HG03159 (cell line): ENCODE measurements at regions not wholly inside any gene's neighbourhood (a gene's known extent, or its start where the extent isn't known, plus 50 kb on each side); places are given as distances from the start of the nearest gene placed in this dataset.

Experiments
- ATAC-seq: cut with Tn5 transposase; IDR thresholded peaks from one replicate; pipeline ENCODE4 v1.9.1; 2021; ENCODE audit warnings: mild to moderate bottlenecking, moderate library complexity; ENCODE audit not compliant: unreplicated experiment

DNA sequence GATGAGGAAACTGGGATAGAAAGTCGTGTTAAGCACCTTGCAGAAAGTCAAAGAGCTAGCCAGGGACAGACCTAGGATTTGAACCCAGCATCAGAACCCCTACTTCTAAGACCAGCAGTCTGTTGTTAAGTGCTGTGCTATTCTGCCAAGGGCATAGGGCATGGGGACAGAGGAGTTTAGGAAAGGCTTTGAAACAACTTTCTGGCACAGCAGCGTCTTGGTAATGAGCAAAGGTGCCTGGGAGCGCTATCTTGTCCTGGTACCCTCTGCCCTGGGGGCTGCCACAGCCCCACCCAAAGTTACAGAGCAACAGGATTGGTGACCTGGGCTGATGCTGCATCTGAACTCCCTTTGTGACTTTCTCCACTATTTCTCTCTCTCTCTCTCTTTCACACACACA is 1108.1 kb downstream of the BCL11B start:
- no peak for ATAC-seq

DNA sequence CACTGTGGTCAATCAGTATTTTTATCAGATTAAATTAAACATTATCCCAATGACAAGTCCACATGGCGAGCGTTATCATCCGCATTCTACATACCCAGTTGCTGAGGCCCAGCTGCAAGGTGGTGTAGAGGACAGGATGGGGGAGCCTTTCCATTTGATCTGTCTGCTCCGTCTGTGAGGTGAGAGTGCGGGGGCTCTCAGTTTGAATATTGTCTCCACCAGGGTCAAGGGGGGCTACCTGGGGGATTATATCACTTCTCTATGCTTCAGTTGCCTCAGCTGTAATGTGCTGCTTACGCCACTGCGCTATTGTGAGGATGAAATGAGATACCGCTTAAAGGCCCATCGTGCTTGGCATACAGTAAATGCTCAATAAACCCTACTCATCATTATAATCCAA is 1106.0 kb downstream of the BCL11B start:
- no peak for ATAC-seq

DNA sequence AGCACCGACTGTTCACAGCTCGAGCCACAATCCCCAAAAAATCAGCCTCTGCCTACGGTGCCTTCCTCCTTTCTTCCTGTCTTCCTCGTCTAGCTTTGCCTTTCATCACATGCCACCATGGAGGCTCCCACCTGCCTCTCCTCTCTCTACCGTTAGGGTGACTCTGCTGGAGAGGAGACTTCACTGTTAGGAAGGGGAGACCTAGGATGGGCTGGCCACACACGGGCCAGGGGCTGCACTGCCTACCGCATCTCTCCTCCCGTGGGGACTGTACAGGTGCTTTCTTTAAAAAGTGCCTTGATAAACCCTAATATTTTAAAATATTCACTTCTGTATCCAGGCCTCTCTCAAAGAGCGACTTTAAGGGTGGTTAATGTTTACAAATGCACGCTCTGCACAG is 1104.7 kb downstream of the BCL11B start:
- ATAC-seq: no peak

DNA sequence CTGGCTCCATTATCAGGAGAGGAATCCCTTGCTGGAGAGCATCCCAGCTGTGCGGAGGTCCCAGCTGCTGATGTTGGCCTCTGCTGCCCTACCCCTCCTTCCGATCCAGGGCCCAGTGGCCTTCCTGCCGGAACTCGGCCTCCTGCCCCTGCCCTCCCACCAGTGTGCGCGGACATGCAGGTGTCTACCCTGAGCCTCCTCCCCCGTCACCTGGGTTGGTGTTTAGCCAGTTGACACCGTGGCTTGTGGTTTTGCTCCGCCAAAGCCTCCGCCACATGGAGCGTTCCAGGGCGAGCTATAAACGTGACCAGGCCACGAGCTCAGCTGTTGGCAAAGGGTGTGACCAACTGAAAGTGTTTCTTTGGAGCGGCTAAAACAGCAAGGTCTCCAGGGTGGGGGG is 1104.3 kb downstream of the BCL11B start:
- ATAC-seq: no peak

DNA sequence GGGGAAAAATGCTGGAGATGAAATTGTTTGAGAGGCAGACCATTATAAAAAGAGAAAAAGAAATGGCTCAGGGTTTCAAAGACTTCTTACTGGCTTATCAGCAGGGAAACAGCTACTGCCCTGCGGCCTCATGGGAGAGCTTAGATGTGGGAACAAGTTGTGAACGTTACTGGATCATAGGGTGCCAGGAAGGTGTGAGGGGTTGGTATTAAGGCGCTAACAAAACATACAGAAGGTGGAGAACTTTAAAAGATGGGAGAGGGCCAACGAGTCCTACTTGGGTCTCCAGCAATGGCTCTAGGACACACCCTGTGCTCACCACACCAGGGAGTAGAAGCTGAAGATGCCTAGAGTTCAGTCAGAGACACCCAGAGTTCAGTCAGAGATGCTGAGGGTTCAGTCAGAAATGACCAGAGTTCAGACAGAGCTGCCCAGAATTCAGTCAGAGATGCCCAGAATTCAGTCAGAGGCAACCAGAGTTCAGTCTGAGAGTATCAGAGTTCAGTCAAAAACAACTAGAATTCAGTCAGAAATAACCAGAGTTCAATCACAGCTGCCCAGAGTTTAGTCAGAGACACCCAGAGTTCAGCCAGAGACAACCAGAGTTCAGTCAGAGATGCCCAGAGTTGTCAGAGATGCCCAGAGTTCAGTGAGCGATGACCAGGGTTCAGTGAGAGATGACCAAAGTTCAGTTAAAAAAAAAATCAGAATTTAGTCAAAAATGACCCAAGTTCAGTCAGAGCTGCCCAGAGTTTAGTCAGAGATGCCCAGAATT is 1103.6 kb downstream of the BCL11B start:
- ATAC-seq: no peak

DNA sequence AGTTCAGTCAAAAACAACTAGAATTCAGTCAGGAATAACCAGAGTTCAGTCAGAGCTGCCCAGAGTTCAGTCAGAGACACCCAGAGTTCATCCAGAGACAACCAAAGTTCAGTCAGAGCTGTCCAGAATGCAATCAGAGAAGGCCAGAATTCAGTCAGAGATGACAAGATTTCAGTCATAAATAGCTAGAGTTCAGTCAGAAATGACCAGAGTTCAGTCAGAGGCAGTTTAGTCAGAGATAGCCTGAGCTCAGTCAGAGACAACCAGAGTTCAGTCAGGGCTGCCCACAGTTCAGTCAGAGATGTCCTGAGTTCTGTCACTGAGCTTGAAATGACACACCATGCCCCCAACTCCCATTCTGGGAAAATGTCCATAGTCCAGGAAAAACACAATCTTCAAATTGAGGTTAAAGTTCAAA is 1102.8 kb downstream of the BCL11B start:
- ATAC-seq: no peak

DNA sequence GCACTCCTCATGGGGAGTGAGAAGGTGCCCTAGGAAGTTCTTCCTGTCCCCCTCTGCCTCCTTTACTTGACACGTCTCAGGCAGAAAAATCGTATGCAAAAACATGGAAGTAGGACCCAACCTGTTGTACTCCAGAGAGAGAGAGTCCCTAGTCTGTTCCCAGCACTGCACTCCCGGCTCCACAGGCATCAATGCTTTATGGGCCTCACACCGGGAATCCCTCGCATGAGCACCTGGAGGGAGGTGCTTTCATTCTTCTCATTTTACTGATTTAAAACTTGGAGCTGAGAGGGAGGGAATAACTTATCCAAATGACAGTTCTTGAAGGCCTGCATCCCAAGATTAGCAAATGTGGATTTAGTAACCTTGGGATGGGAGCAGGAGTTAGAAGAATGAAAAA is 1101.4 kb downstream of the BCL11B start:
- no peak for ATAC-seq

DNA sequence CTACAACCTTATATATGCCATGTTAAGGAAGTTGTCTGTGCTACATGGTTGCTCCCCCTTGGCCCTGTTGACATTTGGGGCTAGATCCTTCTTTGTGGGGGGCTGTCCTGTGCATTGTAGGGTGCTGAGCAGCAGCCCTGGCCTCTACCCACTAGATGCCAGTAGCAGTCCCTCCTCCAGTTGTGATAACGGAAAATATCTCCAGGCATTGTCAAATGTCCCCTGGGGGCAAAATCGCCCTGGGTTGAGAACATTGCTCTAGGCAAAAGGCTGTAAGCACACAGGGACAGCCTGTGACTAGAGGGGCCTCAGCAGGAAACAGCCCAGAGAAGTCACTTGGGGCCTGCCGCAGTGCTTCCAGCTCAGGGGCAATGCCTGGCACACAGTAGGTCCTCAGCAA is 1100.3 kb downstream of the BCL11B start:
- no peak for ATAC-seq

DNA sequence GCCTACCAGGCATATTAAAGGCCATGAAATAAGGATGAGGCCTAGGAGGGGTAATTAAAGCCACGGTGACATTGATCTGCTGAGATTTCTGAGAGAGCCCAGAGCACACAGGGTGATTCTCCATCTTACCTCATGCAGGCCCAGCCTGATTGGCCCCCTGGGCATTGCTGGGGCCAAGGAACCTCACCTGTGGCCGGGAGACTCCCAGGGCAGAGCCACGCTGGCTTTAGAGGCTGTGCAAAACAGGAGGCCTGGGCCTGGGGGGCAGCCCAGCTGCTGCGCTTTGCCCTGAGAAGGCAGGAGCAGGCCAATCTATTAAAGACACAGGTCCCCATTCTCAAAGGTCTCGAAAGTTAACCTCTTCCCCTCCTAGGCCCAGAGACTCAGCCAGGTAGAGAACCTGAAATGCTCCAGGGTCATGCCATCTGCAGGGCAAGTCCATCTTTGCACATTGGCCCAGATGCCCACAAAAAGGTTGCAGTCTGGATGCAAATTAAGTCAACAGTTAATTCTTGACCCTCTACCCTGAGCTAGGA is 1099.7 kb downstream of the BCL11B start:
- ATAC-seq: no peak

DNA sequence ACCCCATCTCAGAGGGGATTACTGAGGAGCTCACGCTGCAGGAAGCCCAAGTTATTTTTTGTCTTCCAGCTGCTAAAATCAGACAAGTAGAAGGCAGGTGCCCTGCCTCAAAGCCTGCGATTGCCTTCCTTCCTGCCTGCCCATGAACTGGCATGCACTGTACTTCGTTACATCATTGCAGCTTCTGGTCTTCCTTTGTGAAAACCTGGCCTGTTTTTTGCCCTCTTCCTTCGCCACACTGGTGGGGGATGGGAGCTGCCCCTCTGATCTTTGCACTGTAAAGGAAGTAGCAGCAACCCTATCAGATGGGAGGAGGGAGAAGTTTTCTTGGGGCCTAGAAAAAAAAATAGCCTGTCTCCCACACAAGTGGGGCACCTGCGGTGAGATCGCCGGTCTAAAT is 1098.7 kb downstream of the BCL11B start:
- no peak for ATAC-seq

DNA sequence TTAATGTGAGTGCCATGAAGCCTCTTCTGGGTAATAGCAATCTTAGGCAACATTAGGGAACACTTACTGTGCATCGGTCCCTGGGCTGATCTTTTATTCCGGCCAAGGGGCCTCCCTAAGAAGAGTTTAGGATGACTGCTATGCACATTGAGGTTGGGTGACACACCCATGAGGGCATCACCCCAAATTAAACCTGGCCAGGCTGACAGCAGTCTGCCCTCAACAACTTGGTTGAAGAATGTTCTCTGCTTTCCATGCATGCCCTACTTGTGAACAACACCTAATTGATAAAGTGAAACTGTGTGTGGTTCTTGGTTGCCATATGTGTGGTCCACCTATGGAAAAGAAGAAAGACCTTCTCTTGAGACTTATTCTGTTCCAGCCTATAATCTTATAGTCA is 1098.0 kb downstream of the BCL11B start:
- no peak for ATAC-seq

DNA sequence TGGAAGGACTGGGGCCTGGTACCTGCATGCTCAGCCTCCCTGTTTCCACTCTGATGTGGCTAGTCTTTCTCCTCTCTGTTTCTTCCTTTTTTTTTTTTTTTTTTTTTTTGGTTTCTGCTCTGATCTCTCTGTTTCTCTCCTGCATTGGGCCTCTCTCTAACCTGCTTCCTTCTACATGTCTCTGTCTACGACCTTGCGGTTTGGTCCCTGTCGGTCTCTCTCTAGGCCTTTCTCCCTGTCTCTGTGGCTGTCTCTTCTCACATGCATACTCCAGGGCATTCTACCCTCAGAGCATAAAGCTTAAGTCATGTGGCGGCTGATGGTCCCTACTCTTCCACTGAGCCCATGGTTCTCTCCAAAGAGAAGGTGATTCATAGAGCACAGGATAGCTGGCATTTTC is 1096.6 kb downstream of the BCL11B start:
- no peak for ATAC-seq

DNA sequence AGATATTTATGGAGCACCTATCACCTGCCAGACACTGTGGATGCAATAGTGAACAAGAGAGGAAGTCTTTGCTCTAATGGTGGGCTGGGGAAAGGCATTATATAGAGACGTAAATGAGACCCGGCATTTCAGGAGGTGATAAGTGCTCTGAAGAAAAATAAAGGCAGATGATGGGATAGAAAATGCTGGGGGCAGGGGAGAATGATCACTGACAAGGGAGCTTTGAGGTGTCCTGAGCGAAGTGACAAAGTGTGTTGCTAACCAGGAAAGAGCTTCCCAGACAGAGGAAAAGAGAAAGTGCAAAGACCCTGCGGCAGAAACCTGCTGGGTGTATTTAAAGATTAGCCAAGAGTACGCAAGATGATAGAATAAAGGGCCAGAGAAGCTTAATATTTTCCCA is 1096.1 kb downstream of the BCL11B start:
- ATAC-seq: no peak

DNA sequence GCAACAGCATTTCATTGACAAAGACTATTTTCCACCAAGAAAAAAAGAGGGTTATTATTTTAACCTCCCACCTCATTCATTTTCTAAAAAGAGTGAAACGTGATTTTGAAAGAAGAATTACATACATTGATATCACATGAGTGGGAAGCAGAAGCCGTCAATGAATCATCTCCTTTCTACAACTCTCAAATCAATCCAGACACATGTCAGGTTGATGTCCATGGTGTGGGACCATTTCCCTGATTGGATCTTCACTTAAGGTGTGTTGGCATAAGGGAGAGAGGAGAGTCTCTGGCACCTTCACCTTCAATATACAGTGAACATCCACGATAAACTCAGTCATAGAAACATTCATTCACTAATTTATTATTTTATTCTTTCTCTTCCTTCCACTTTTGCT is 1095.1 kb downstream of the BCL11B start:
- no peak for ATAC-seq

DNA sequence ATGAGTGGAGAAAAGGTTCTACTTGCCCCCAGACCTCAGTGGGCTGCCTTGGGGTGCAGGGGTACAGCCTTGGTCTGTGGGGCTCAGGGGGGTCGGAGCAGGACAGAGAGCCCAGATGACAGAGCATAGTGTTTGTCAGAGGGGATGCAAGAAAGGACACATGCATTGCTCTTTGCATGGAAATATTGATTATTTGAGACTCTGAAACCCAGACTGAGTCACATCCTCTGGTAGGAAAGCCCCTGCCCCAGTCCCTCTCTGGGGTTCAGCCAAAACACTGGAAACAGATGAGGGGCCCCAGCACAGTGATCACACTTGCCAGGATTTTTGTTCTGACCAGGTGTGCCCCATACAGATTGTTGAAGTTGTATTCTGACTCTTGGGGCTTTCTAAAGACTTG is 1094.4 kb downstream of the BCL11B start:
- ATAC-seq: no peak

DNA sequence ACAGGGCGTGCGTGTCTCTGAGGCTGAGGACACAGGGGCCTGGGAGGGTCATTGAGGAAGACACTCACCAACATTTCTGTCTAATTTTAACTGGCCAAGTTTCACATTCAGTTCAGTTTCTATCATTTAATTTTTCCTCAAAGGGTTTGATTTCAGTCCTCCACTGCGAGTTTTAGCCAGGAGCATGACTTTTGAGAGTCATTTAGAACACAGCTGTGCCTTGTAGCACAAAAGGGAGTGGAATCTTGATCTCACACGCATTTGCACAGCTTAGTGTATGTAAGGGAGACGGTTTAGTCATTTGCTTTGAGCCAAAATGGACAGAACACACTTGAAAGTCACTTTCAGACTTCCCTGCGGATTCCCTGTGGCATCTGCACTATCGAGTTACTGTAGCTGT is 1090.8 kb downstream of the BCL11B start:
- no peak for ATAC-seq

DNA sequence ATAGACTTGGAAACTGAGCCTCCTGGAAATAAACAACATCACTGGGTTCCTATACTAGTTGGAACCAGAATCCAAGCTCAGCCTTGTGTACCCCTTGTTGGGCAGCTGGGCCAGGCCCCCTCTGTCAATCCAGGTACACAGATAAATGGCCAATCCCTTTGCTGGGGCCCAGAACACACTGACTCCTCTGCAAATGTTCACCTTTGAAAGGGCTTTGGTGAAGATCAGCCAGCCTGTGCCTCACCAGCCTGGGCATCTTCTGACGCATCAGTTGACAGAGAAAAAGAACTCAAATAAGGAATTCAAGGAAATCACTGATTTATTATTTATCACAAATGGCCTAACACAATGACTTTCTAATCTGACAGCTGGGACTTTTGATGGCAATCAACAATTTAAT is 1090.2 kb downstream of the BCL11B start:
- ATAC-seq: no peak

DNA sequence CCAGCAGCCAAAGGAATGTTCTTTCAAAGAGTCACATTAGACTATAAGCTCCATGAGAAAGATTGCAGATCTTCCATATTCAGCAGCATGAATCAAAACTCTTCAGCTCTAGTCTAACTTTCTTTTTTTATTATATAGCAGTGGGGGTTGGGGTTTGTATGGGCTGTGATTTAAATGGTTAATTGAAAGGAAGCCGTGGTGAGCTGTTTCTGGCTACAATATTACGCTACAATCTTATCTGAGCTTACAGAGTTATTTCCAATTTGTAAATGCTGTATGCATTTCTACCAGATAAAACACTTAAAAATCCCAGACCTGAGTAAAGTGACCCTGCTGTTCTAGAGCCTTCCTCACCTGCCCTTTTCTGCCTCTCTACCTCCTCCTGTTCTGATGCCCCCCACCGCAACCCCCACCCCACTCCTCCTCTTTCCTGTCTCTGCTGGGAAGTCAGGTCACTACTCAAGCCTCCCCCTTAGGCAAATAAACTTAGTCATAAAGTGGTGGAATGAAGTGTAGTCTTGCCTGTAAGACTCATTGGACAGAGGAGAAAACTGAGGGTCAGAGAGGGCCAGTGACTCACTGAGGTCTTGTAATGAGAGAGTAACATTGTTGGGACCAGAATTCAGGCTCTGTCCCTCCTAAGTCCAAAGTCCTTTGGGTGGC is 1089.5 kb downstream of the BCL11B start:
- no peak for ATAC-seq

DNA sequence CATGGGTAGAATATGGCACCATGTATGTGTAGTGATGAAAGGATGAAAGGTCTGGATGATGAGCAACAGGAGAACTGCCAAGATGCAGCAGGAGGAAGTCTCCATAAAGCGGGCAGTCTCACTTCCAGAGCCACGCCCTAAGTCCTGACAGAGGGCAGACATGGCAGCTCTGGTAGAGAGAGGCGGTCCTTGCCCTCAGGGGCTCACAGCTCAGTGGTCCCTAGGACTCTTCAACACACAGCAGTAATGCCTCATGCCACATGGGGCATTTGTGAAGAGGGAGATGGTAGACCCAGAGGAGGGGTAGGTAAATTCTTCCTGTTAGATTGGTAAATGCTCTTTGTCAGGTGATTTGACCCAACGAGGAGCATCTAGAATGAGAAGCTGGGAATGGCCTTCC is 1088.4 kb downstream of the BCL11B start:
- no peak for ATAC-seq

DNA sequence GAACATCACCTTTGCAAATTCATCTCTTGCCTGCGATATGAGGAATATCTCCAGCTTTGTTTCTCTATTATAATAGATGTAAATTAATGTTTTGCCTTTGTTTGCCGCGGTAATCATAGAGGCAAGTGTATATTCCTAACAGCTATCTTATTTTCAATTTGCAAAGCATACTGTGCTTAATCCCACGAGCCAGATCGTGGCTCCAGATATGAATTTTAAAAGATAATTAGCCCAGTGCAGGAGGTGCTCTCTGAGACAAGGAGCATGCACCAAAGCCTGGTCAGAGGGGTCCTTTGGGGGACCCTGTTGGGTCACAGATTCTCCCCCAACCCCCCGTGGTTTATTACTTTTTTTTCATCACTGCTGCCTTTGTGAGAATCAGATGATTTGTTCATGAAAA is 1087.5 kb downstream of the BCL11B start:
- ATAC-seq: no peak

DNA sequence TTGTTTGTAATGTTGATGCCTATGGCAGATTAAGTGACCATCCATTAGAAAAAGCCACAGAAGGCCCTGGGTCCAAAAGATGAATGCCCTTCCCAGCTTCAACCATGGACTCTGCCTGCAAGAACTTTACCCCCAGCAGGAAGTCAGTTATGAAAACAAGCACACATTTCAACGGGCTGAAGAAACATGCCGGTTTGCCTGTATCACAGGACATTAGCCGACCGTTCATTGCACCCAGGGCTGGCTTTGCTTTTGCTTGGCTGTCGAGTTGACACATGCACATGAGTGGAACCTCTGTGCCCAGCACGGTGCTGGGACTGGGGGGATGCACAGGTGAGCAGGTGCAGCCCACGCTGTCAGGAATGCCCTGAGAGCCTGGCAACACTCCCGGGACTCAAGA is 1087.0 kb downstream of the BCL11B start:
- ATAC-seq: no peak

DNA sequence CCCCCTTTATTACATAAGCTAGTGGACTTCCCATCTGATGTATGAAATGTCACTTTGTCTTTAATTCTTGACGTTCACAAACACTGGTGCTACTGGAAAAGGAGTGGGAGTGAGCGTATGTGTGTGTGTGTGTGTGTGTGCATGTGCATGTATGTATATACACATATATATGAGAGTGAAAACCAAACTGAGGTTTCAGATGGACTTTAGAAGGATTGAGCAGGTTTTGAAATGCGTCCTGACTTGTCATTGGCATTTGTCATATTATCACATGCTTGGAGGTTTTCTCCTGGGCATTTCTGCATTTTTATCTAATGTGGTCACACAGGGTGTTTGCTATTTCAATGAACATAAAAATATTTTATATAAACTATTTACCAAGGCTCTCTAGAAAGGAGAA is 1085.9 kb downstream of the BCL11B start:
- no peak for ATAC-seq

DNA sequence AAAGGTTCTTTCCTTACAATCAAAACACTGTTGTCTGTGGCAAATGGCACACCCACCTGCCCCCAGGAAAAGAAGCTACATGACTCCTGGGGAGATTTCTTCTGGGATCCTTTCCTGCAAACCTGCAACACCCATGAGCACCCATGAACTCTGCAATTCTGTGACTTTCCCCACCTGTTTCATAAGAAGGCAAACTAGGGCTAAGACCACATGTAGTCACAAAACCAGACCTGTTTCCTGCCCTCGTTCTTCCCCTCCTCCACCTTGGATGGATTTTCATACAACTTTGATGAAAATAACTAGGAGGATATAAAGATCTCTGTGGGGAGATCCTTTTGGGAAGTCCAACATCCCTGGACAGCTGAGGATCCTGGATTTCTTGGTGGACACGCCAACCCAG is 1084.7 kb downstream of the BCL11B start:
- ATAC-seq: no peak
